OCI-LY1 (cell line): ENCODE measurements at regions not wholly inside any gene's neighbourhood (a gene's known extent, or its start where the extent isn't known, plus 50 kb on each side); places are given as distances from the start of the nearest gene placed in this dataset.

Experiments
- H2AFZ ChIP-seq: fragments of 200-600 bp; sonication (generic), shearing (Covaris generic); 2 replicates; pipeline ENCODE4 v1.6.0; 2014; ENCODE audit warnings: antibody characterized with exemption, mild to moderate bottlenecking, low read length
- H3F3A ChIP-seq: fragments of 200-600 bp; sonication (generic), shearing (Covaris generic); 2 replicates; pipeline ENCODE4 v1.6.0; 2014; ENCODE audit warnings: mild to moderate bottlenecking, antibody characterized with exemption, low read length, moderate library complexity; ENCODE audit not compliant: insufficient read depth
- H3K27ac ChIP-seq: fragments of 200-600 bp; sonication (generic); 2 replicates; pipeline ENCODE4 v1.5.1; 2014; ENCODE audit warnings: low read length, mixed run types, mild to moderate bottlenecking, low read depth; ENCODE audit not compliant: poor library complexity, severe bottlenecking
- H3K27me3 ChIP-seq: fragments of 200-600 bp; sonication (generic); 2 replicates; pipeline ENCODE4 v1.6.0; 2014; ENCODE audit warnings: antibody characterized with exemption, mild to moderate bottlenecking, low read length, moderate library complexity; ENCODE audit not compliant: insufficient read depth
- H3K36me3 ChIP-seq: fragments of 200-600 bp; sonication (generic); 2 replicates; pipeline ENCODE4 v1.6.1; 2014; ENCODE audit warnings: mild to moderate bottlenecking, antibody characterized with exemption, low read length, moderate library complexity, mixed read lengths; ENCODE audit not compliant: insufficient read depth
- H3K4me1 ChIP-seq: fragments of 200-600 bp; sonication (generic); 2 replicates; pipeline ENCODE4 v1.5.1; 2014; ENCODE audit warnings: mild to moderate bottlenecking, low read length, moderate library complexity; ENCODE audit not compliant: insufficient read depth, severe bottlenecking
- H3K4me2 ChIP-seq: fragments of 200-600 bp; sonication (generic), shearing (Covaris generic); 2 replicates; pipeline ENCODE4 v1.6.1; 2014; ENCODE audit warnings: low read length
- H3K4me3 ChIP-seq: fragments of 200-600 bp; sonication (generic); 2 replicates; pipeline ENCODE4 v1.5.1; 2014; ENCODE audit warnings: low read length, low read depth, mild to moderate bottlenecking, mixed read lengths; ENCODE audit not compliant: poor library complexity, severe bottlenecking
- H3K79me2 ChIP-seq: fragments of 200-600 bp; shearing (Covaris generic); 2 replicates; pipeline ENCODE4 v1.6.1; 2016; ENCODE audit warnings: mixed run types, low read length, mixed read lengths; ENCODE audit not compliant: insufficient read depth
- H3K9ac ChIP-seq: fragments of 200-600 bp; sonication (generic), shearing (Covaris generic); 2 replicates; pipeline ENCODE4 v1.6.1; 2014; ENCODE audit warnings: mild to moderate bottlenecking, low read length, mixed read lengths
- H3K9me2 ChIP-seq: fragments of 200-600 bp; sonication (generic), shearing (Covaris generic); 2 replicates; pipeline ENCODE4 v1.6.1; 2014; ENCODE audit warnings: low read depth, mild to moderate bottlenecking, low read length, mixed read lengths
- H3K9me3 ChIP-seq: fragments of 200-600 bp; shearing (Covaris generic); 2 replicates; pipeline ENCODE4 v1.6.1; 2014; ENCODE audit warnings: low read length, mixed read lengths
- H4K20me1 ChIP-seq: fragments of 200-600 bp; sonication (generic), shearing (Covaris generic); 2 replicates; pipeline ENCODE4 v1.6.0; 2016; ENCODE audit warnings: mild to moderate bottlenecking, low read length; ENCODE audit not compliant: insufficient read depth
- EZH2 ChIP-seq: fragments of 200-600 bp; sonication (generic), shearing (Covaris generic); IDR thresholded peaks from 2 replicates; pipeline ENCODE4 v1.8.0; 2017; ENCODE audit warnings: borderline replicate concordance, mixed run types, mild to moderate bottlenecking, antibody characterized with exemption, low read length, moderate library complexity, mixed read lengths
- TF ChIP-seq, protein P1 (sequence below): fragments of 200-600 bp; sonication (generic), shearing (Covaris generic); IDR thresholded peaks from 2 replicates; pipeline ENCODE4 v1.5.1; 2017; ENCODE audit warnings: mild to moderate bottlenecking, antibody characterized with exemption, low read length, moderate library complexity, mixed read lengths

GRCh38 chr3:77945320-77945719, 905.4 kb downstream of the ROBO2 start:
- Histone ChIP-seq H3K9me2 (no peaks in the 10 kb centered on the region), H3K4me2 (no peak overlapping the region), H4K20me1 (no peaks in the 10 kb centered on the region), H3K36me3 (no peaks in the 10 kb centered on the region), H3K9me3 (no peaks in the 10 kb centered on the region), H3K9ac (no peak overlapping the region), H3K79me2 (no peaks in the 10 kb centered on the region), H3K27me3 (no peaks in the 10 kb centered on the region), H2AFZ (no peak overlapping the region), H3K4me1 (no peaks in the 10 kb centered on the region), H3K27ac (no peak overlapping the region), H3K4me3 (no peak overlapping the region), H3F3A (no peaks in the 10 kb centered on the region)
- TF ChIP-seq, protein P1, sequence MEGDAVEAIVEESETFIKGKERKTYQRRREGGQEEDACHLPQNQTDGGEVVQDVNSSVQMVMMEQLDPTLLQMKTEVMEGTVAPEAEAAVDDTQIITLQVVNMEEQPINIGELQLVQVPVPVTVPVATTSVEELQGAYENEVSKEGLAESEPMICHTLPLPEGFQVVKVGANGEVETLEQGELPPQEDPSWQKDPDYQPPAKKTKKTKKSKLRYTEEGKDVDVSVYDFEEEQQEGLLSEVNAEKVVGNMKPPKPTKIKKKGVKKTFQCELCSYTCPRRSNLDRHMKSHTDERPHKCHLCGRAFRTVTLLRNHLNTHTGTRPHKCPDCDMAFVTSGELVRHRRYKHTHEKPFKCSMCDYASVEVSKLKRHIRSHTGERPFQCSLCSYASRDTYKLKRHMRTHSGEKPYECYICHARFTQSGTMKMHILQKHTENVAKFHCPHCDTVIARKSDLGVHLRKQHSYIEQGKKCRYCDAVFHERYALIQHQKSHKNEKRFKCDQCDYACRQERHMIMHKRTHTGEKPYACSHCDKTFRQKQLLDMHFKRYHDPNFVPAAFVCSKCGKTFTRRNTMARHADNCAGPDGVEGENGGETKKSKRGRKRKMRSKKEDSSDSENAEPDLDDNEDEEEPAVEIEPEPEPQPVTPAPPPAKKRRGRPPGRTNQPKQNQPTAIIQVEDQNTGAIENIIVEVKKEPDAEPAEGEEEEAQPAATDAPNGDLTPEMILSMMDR: no peak
- TF ChIP-seq EZH2: no peak

DNA sequence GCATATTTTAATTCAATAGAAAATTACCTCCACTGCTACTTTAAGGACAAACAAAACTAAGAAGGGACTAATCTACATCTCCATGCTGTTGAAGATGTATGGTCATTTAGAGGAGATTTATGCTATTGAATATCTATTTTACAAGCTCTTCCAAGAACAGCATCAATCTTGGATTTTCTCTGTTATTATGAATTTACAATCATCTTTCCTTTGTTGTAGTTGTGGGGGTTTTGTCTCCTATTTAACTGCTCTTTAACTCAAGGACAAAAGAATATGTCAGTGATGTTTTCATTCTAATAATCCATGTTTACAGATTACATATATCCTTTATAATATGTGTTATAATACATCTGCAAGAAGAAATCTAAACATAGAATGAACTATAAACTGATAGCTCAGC, 907.8 kb downstream of the ROBO2 start:
- H3K9ac ChIP-seq: no peak overlapping the region
- TF ChIP-seq EZH2: no peak
- TF ChIP-seq, protein P1: no peak
- H3K9me2 ChIP-seq: no peaks in the 10 kb centered on the region
- no peaks in the 10 kb centered on the region for H3K36me3 ChIP-seq
- no peaks in the 10 kb centered on the region for H3K4me1 ChIP-seq
- H3K79me2 ChIP-seq: no peaks in the 10 kb centered on the region
- H4K20me1 ChIP-seq: no peaks in the 10 kb centered on the region
- H2AFZ ChIP-seq: no peak overlapping the region
- no peak overlapping the region for H3K4me3 ChIP-seq
- no peak overlapping the region for H3K27ac ChIP-seq
- H3K9me3 ChIP-seq: no peaks in the 10 kb centered on the region
- H3K4me2 ChIP-seq: no peak overlapping the region
- no peaks in the 10 kb centered on the region for H3K27me3 ChIP-seq
- H3F3A ChIP-seq: no peaks in the 10 kb centered on the region

DNA sequence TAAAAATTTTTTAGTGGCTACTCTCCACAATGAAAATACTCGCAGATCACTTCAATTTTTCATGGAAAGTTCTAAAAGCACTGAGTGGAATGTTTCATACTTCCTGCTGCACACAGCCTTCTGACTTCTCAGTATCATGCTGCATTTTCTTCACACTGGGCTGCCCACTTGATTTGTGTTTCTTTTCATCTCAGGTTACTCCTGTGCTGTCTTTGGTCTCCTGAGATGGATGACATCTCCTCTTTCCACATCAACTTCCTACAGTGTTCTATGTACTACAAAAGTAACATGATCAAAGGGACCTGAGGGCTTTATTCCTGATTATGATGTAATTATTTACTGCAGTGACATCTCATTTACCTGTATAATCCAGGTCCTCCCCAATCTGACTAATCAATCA, 927.7 kb downstream of the ROBO2 start:
- no peak for TF ChIP-seq EZH2
- TF ChIP-seq, protein P1: no peak
- Histone ChIP-seq H3K4me3 (no peak overlapping the region), H3K36me3 (no peaks in the 10 kb centered on the region), H3K9ac (no peak overlapping the region), H3K4me1 (no peaks in the 10 kb centered on the region), H3F3A (no peaks in the 10 kb centered on the region), H3K27ac (no peak overlapping the region), H3K79me2 (no peaks in the 10 kb centered on the region), H3K4me2 (no peak overlapping the region), H3K9me3 (no peaks in the 10 kb centered on the region), H3K27me3 (no peaks in the 10 kb centered on the region), H2AFZ (no peak overlapping the region), H3K9me2 (no peaks in the 10 kb centered on the region), H4K20me1 (no peaks in the 10 kb centered on the region)
